Midbrain (tissue), 1 donor: ENCODE measurements at regions not wholly inside any gene's neighbourhood (a gene's known extent, or its start where the extent isn't known, plus 50 kb on each side); places are given as distances from the start of the nearest gene placed in this dataset.

Experiments used
- DNase-seq: peaks from one replicate; lab custom pipeline; 2025; lab: John Stamatoyannopoulos, UW

- no peak for DNase-seq
These were observed 62.7 kb upstream of the FTH1 start for GRCh38 chr11:62030071-62030684.

GRCh38 chr11:62026739-62027370 is 59.4 kb upstream of the FTH1 start:
- DNase-seq, result no peak

GRCh38 chr11:62025487-62026105 is 58.2 kb upstream of the FTH1 start:
- DNase-seq, result peak; percentile 38

- no peak for DNase-seq
These were observed 57.6 kb upstream of the FTH1 start for GRCh38 chr11:62024936-62025486.

GRCh38 chr11:62022211-62022610 is 54.8 kb upstream of the FTH1 start:
- no peak for DNase-seq

- DNase-seq, result no peak
These were observed 53.2 kb upstream of the FTH1 start for GRCh38 chr11:62020661-62021060.

GRCh38 chr11:62018981-62019664 is 51.7 kb upstream of the FTH1 start:
- no peak for DNase-seq

- DNase-seq, result no peak
These were observed 50.6 kb upstream of the FTH1 start for GRCh38 chr11:62017878-62018655.
